HTR-8/SVneo (cell line): ENCODE measurements at regions not wholly inside any gene's neighbourhood (a gene's known extent, or its start where the extent isn't known, plus 50 kb on each side); places are given as distances from the start of the nearest gene placed in this dataset.
"Not testable (repeated sequence)": the region's sequence is repeated elsewhere in the genome, so short reads cannot be mapped to it uniquely, and the experiment has no call there.

Experiments
- DNase-seq: peaks from one replicate; pipeline ENCODE4 v3.0.0; 2011; ENCODE audit warnings: low spot score, mixed read lengths; ENCODE audit not compliant: insufficient read length
- FAIRE-seq: peaks from 2 replicates; lab custom pipeline; 2011; peaks lifted over from hg19 to GRCh38; lab: Jason Lieb, UNC

DNA sequence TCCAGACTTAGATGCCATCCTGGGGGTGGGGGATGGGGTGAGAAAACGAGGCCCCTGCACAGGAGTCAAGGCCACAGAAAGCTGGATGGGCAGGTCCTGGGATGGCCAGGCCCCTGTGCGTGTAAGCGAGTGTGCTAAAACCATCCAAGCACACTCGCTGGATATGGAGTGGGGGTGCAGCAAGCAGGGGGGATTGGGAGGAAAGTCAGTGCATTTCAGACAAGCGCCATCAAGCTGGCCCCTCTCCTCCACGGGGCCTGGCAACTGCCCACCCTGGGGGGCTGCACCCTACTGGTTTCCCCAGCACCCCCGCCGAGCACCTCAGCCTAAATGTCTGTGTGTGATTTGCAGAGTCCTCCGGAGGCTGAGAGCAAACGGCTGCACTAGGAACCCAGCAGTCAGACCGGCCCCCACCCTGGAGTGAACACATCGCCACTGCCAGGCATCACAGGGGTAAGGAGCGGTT lies 106.6 kb upstream of the ZNF469 start:
- not testable (repeated sequence) for DNase-seq, FAIRE-seq

DNA sequence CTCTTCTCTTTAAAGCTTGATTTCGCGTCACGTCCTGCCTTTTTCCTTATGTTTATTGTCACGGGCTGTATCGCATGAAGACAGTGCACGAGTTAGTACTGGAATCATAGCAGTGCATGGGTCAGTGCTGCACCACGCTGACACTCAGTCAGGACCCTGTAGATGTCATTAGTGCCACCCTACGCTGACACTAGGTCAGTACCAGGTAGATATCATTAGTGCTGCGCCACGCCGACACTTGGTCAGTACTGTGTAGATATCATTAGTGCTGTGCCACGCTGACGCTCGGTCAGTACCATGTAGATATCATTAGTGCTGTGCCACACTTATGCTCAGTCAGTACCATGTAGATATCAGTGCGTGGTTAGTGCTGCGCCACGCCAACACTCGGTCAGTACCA lies 106.2 kb upstream of the ZNF469 start:
- FAIRE-seq (no peak), DNase-seq (no peak)

DNA sequence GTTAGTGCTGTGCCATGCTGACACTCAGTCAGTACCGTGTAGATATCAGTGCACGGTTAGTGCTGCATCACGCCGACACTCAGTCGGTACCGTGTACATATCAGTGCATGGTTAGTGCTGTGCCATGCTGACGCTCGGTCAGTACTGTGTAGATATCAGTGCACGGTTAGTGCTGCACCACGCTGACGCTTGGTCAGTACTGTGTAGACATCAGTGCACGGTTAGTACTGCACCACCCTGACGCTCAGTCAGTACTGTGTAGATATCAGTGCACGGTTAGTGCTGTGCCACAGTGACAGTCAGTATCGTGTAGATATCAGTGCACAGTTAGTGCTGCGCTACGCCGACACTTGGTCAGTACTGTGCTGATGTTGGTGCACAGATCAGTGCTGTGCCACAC lies 102.8 kb upstream of the ZNF469 start:
- DNase-seq (no peak), FAIRE-seq (no peak)

DNA sequence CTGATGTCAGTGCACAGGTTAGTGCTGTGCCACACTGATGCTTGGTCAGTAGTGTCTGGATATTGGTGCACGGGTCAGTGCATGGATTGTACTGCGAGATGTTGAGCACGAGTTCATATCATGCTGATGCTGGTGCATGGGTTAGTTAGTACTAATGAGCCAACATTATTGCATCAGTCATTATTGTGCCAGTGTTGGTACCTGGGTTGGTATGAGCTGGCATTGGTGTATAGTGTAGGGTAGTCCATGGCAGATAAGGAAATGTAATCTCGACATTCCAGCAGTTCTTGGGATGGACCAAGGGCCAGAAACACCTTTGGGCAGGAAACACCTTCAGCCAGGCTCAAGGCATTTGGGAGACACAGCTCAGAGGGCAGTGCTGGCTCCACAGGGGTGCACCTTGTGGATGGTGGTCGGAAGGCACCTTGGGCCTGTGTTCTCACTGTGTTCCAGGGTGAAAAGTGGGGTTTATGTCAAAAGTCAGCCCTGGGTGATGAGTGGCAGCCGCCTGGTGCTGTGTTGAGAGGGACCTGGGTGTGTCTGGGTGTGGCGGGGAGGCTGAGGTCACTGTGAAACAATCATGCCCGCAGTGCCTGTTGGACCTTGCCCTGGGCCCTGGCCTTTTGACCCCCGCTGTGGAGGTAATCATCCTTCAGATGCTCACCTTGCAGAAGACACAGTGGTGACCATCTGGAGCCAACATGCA lies 100.7 kb upstream of the ZNF469 start:
- peak; percentile 98 for FAIRE-seq

DNA sequence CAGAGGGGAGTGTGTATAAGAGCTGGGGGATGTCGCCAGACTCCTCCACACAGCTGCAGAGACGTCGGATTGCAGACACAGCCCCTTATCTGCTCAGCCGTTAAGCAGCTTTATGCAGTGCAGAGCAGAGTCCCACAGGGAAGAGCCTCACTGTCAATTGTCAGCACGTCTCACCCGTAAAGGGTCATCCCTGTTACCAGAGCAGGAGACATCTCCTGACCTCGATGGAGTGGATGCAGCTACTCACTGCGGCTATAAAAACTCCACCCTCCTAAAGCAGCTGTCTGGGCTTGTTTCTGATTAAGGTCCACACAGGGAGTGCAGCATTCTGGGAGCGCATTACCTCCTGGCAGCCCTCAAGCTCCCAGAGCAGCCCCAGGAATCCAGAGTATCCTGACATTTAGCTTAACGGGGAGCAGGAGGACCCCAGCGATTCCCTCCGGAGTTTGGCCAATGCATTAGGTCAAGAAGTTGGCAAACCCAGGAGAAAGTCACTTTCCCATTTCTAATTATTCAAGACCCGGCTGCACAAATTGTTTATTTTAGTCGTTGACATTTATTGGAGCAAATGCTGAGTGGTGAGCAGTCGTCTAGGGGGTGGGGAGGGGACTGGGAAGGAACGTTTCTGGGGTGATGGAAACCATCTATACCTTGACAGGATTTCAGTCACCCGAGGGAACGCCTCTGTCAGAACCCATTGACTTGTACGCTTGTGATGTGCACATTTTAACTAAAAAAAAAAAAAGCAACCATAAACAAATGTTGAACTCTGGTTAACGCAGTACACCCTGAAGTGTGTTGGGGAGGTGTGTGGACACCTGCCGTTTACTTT lies 100.0 kb upstream of the ZNF469 start:
- DNase-seq (no peak), FAIRE-seq (peak; percentile 63)

More for the DNA sequence above, 100.7 kb upstream of the ZNF469 start:
- no peak for DNase-seq

DNA sequence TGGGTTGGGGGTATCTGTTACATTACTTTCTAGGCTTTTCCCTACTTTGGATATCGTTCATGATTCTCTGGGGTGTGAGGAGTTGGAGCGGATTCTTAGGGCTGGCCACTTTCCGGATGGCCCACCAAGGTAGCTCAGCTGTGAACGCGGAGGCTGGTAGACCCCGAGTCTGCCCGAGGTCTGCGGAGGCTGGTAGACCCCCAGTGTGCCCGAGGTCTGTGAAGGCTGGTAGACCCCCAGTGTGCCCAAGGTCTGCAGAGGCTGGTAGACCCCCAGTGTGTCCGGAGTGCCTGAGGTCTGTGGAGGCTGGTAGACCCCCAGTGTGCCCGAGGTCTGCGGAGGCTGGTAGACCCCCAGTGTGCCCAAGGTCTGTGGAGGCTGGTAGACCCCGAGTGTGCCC lies 99.2 kb upstream of the ZNF469 start:
- no peak for DNase-seq
- FAIRE-seq = no peak

DNA sequence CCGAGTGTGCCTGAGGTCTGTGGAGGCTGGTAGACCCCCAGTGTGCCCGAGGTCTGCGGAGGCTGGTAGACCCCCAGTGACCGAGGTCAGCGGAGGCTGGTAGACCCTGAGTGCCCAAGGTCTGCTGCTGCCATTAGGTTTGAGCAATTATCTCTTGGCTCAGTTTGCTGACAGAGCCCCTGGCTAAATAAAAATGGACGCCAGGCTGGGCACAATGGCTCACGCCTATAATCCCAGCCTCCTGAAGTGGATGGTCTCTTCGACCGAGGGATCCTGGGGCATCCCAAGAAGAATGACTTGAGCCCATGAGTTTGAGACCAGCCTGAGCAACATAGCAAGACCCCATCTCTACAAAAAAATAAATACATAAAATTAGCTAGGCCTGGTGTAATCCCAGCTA lies 98.7 kb upstream of the ZNF469 start:
- FAIRE-seq (no peak), DNase-seq (no peak)

DNA sequence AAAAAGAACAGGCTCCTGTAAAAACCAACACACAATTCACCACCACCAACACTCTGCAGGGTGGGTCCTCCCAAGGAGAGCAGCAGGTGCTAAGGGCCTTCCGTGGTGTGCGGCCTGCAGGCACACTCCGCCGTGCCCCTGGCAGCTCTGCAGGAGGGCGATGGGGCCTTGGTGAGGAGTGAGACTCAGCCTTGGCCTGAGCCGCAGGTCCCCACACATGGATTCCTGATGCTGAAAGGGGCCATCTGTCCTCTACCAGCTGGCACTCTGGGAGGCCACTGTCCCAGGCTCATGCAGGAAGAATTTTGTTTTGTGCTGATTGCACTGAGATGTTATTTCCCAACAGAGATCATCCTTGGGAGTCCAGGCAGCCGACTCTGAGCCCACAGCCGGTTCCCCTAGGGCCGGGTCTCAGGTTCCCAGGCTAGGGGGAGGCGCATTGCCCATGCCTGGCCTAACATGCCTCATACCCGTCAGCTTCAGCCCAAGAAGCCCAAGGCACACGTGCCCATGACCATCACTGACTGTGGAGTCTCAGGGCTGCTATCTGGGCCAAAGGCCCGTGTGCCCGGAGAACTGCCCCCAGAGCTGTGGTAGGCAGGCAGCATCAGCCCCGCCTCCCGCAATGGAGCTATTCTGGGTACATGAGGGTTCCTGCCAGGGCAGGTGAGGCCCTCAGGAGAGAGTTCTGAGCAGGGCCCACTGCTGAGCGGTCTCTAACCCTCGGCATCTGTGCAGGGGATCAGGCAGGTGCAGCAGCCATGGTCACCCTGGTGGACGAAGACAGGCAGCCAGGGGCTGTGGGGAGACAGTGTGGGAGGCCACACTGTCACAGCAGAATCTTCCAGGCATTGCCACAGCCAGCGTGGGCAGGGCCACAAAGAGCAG lies 97.9 kb upstream of the ZNF469 start:
- FAIRE-seq (peak; percentile 23), DNase-seq (no peak)

DNA sequence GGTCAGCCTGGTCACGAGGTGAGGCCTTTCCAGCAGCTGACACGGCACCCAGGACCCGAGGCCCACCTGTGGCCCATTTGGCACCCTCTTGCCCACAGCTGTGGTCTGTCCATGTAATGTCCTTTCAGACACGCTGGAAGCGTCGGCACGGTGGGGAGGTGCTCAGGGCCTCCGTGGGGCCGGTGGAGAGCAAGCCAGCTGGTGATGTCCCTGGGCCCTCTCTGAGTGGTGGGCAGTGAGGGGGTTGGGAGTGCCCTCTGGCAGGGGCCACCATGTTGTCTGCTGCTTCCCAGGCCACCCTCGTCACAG lies 97.3 kb upstream of the ZNF469 start:
- no peak for DNase-seq

DNA sequence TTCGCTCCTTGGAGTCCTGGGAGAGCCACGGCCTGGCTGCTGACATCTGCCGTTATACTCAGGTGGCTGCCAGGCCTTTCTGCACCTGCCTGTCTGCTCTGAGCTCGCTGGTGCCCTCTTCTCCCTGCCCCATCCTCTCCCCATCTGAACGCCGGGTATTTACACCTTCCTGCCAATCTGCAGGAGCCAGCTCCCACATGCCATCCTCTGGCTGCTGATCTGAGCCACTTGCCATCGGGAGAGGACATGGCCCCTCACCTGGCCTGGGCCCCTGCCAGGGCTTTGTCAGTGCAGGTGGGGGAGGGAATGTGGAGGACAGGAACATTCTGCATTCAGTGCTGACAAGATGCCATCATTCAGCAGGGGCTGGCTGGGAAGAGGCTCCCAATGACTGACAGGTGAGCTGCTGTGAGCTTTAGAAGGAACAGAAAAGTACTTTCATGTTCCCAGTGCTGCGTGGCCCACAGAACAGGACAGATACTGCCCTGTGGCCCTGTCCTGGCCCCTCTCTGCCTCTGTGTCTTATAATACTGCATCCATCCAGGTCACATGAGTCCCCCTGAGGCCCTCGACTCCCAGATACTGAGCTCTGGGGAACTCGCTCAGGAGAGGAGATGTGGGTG lies 96.3 kb upstream of the ZNF469 start:
- FAIRE-seq = no peak
- no peak for DNase-seq

More for the DNA sequence above, 97.3 kb upstream of the ZNF469 start:
- FAIRE-seq = no peak

DNA sequence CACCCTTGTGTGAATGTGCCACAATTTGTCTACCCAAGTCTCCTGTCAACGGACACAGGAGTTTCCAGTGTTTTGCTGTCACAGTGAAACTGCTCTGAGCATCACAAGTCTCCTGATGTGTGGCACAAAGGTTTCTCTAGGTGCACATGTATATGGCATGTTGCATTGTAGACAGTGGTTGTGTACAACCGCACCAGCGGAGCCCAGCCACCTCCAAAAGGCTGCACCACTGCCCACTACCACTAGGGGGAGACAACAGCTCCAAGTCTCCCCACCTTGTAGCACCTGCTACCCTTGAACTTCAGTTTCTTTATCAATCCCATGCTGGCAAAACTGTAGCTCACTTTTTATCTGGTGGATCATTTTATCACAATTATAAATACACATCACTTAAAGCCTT lies 95.5 kb upstream of the ZNF469 start:
- peak; percentile 81 for FAIRE-seq

DNA sequence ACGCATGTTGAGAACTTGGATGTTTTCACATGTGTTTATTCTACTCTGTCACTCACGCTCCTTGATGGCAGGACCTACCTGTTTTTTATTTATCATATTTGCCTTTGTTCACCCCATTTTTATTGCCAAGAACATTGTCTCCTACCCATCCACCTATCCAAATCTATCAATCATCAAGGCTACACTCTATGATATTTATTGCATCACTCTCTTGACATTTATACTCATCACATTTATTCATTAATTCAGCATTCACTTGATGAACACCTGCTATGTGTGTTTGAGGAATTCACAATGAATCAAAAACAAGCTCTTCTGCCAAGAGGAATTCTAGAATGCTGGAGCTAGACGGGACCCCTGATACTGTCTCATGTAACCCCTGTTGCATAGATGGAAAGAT lies 94.5 kb upstream of the ZNF469 start:
- DNase-seq (no peak), FAIRE-seq (peak; percentile 26)

More for the DNA sequence above, 95.5 kb upstream of the ZNF469 start:
- DNase-seq = no peak

DNA sequence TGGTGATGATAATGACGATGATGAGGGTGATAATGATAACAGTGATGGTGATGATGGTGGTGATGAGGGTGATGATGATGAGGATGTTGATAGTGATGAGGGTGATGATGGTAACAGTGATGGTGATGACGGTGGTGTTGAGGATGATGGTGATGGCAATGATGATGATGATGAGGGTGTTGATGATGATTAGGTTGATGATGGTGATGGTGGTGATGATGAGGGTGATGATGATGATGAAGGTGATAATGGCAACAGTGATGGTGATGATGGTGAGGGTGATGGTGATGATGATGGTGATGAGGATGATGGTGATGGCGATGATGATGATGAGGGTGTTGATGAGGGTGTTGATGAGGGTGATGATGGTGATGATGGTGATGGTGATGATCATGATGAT lies 93.8 kb upstream of the ZNF469 start:
- DNase-seq = no peak

DNA sequence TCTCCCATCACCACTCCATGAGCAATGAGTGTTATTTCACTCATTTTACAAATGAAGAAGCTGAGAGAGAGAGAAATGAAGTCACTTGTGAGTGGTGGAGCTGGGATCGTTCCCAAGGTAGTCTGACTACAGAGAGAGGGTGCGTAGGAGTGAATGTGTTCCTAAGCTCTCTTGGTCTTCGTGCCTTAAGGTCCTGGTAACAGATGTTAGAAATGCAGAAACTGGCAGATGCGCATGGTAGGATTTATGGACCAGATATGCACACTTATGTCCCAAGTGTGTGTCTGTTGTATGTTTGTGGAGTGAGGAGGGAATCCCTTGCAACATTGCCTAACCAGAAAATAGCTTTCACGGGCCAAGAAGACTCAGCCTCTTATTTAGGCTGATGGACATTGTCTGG lies 93.2 kb upstream of the ZNF469 start:
- FAIRE-seq = peak; percentile 23
- DNase-seq = no peak

More for the DNA sequence above, 93.8 kb upstream of the ZNF469 start:
- peak; percentile 99 for FAIRE-seq

DNA sequence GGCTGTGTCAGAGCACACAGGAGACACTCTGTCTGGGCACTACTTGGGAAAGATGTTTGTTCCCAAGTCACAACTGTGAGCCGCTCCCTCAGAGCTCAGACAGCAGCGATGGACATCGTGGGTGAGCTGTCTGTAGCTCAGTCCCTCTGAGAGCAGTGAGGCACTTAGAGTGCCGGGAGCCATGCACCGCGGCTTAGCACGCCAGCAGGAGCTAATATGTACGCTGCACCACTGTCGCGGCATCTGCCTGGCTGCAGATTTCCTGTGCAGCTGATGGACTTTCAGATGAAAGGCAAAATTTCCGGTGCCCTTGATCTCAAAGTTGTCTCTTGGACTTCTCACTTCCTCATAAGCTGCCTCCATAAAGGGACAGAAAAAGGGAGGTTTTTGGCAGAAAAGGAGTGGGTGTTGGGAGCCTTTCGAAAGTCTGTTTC lies 92.8 kb upstream of the ZNF469 start:
- DNase-seq (no peak), FAIRE-seq (no peak)

DNA sequence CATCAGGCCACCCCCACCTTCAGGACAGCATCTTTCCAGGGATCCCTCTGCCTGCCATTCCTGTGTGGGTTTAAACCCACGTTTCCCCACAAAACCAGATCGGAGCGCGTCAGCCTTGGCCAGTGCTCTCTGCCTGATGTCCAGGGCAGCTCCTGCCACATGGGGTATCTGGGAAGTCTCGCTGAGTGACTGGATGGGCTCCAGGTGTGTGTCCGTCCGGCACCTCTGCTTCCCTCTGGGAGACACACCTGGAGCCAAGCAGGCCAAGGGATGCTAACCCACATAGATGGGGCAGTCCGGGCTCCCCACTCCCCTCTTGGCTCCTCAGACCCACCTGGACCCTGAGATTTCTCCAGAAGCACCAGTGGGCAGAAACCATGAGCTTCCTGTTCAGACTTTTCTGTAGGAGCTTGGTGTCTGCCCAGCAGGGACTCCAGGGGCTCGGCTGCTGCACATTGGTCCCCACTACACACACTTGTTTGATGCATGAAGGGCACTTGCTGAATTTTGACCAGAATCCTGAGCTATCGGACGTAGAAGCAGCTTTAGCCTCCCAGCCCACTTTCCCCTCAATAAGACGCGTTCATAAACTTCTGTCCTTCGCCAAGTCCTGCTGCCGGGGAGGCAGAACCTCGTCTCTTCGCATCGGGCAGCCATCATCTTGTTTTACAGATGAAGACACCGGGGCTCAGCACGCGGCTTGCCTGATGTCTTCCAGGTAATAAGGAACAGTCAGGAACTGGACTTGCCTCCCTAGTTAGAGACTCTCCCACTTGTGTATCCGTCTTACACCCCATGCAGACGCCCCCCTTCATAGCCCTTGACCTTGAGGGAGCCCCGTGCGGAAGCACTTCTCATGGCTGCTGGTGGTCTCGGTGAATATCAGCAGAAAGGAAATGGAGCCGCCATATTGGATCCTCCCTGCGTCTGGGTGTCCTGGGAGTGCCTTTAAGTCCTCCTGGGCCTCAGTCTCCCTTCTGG lies 91.6 kb upstream of the ZNF469 start:
- DNase-seq = no peak
- FAIRE-seq = peak; percentile 16

DNA sequence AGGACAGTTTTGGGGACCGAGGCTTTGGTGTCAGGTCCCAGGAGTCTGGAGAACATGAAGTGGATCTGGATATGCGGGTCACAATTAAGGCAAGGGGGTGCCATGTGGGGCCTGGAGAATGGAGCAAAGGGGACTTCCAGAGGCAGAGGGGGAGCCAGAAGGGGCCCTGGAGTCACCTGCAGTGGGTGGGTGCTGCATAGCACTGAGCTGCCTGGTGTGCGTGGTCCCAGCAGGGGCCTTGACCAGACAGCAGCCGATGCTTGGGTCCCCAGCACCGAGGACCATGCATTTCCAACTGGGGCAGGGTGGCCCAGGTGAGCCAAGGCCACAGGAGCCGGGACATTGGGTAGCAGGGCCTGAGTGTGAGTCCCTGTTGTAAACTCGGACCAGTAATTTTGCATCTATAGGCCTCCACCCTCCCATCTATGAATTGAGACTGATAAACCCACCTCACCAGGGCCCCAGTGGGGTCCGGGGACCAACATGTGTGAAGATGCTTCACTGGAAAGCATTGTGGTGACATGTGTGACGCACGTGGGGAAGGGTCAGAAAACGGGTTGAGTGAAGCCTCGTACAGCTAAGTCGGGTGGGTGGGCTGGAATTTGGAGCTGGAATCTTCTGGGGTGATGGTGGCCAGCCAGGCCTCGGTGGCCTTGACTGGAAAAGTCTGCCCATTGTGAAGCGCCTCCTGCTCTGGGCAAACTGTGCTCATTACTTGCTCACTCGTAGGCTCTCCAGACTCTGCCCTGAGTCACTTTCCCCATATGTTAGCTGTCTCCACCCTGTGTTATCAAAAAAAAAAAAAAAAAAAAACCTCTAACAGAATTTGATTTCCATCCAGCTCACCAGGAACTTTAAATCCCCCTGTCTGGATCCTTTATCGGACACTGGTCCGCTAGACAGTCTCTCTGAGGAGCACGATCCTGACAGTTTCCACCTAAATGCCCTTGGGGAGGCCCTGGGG lies 90.5 kb upstream of the ZNF469 start:
- DNase-seq (no peak), FAIRE-seq (no peak)

DNA sequence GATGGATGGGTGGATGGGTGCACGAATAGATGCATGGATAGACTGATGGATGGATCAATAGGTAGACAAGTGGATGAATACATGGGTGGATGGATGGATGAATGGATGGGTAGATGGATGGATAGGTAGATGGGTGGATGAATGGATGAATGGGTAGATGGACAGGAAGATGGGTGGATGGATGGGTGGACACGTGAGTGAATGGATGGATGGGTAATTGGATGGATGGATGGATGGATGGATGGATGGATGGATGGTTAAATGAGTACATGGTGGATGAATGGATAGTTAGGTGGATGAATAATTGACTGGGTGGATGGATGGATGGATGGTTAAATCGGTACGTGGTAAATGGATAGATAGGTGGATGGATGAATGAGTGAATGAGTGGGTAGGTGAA lies 89.7 kb upstream of the ZNF469 start:
- DNase-seq (no peak), FAIRE-seq (peak; percentile 93)
